Testis (tissue), 2 donors: ENCODE measurements at regions not wholly inside any gene's neighbourhood (a gene's known extent, or its start where the extent isn't known, plus 50 kb on each side); places are given as distances from the start of the nearest gene placed in this dataset.

ENCODE experiments used
- CTCF ChIP-seq, 3 experiments: fragments of 450-650 bp in 2 of 3; fragments of 200-600 bp in 1 of 3; sonication (generic) in 1 of 3; IDR thresholded peaks; one replicate each; pipeline ENCODE4 v1.5.1; 2016 to 2019; ENCODE audit warnings: antibody characterized with exemption in 3 of 3, mild to moderate bottlenecking in 2 of 3, moderate library complexity in 1 of 3
- POLR2A ChIP-seq: fragments of 450-650 bp; IDR thresholded peaks from one replicate; pipeline ENCODE4 v1.6.1; 2017; ENCODE audit warnings: antibody characterized with exemption, mild to moderate bottlenecking, moderate library complexity

GRCh38 chr11:120061036-120061760, 76.7 kb downstream of the TRIM29 start:
- no peak for TF ChIP-seq CTCF (IDR thresholded peaks at IDR 0.05)
- TF ChIP-seq POLR2A: no peak
